ENCODE measurements at regions not wholly inside any gene's neighbourhood (a gene's known extent, or its start where the extent isn't known, plus 50 kb on each side); places are given as distances from the start of the nearest gene placed in this dataset.

DNA sequence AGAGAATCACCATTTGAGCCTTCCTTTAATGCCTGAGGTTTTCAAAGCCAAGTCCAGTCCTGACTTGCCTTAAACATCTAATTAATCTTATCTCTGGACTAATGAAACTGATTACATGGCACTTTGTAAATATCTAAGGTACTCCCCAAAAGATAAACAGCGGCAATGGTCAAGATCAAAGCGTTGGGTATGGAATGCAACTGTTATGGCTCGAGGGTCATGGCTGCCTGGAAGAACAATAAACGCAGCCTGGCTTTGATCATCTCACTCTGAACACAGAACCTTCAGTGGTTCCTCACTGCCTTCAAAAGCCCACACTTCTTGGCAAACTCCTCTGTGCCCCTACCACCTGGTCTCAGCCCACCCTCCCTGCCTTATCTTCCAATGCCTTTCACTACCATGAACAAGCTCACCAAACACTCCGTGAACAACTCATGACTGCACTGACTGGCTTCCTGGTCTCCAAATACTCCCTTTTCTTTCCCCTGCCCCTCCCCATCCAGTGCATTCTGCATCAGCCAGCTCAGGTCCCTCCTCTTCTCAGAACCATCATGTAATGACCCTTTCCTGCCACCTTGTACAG is 150.2 kb upstream of the NFE2L3 start:
- no peak for DNase-seq (ENCODE audit: low read depth in 2 of 2, low spot score in 1 of 2)

DNA sequence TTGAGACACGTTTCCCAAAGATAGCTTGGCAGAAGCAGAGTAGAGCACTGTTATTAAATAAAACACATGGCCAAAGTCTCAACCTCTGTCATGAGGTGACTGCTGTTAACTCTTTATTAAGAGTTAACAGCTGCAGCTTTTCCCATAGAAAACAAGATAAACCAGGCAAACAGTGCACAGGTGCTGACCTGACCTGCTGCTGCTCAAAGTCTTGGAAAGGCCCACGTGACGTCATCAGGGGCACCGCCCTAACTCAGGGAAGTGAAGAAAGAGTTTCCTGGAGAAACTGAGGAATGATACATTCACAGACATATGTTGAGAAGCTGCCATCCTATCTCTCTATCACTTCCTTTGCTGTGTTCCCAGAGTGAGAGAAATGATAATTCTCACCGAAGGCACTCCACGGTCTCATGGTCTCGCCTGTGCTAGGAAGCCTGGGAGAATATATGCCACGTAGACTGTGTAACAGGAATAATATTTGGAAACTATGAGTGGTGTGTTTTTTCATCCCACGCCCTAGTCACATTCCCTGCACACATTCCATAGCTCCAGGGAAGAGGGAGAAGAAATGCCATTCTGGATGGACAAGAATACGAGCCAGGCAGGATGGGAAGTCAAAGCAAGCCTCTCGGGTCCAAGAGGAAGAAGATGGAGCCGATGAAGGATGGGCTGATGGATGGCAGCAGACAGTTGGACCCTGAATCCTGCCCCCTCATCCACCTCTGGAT is 146.2 kb upstream of the NFE2L3 start:
- no peak for DNase-seq (ENCODE audit: low read depth in 2 of 2, low spot score in 1 of 2)

DNA sequence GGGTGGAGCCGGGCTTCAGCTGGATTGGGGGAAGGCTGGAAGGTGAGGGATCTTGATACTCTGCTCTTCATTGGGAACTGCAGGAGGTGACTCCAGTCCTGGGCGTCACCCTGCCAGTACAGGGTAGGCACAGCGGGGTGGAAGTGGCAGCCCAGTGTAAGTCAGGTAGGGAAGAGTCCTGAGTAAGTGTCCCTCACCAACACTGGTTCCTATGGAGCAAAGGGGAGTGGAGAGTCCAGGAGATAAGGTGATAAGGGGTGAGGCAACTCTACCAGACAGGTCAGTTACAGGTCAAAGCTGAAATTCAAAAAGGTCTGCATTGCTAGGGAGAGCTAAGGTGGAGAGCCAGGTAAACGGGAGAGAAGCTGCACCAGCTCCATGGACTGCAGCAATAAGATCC is 145.6 kb upstream of the NFE2L3 start:
- no peak for DNase-seq (ENCODE audit: low read depth in 2 of 2, low spot score in 1 of 2)

DNA sequence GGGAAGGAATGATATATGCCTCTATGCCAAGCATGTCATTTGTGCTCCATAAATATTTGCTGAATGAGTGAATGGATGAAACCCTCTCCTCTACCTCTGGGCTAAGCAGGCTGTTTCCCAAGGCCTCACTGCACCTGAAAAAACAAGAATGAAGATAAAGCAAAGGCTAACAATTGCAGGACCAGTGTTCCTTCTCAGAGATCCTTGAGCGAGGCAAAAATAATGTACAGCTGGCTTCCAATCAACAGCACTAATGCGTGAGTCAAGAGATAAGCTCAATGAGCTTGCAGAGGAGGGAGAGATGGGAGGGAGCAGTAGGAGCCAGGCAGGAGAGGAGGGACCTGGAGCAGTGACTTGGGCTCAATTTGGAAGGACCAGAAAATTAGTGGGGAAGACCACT is 144.5 kb upstream of the NFE2L3 start:
- no peak for DNase-seq (ENCODE audit: low read depth in 2 of 2, low spot score in 1 of 2)

DNA sequence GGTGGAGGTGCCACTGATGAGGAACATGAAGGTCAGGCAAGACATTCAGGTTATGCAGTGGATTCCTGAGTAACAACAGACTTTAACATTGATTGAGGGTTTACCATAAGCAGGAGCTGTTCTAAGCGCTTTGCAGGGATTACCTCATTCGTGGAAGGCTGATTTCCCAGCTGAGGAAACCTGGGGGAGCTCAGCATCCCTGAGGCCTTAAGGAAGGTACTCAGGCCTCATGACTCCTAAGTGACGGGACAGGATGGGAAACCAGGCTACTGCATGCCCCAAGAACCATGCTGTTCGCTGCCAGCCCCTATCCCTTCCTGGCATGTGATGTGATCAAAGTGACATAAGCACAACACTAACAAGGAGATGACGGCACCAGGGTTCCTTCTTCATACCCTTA is 143.6 kb upstream of the NFE2L3 start:
- no peak for DNase-seq (ENCODE audit: low read depth in 2 of 2, low spot score in 1 of 2)

DNA sequence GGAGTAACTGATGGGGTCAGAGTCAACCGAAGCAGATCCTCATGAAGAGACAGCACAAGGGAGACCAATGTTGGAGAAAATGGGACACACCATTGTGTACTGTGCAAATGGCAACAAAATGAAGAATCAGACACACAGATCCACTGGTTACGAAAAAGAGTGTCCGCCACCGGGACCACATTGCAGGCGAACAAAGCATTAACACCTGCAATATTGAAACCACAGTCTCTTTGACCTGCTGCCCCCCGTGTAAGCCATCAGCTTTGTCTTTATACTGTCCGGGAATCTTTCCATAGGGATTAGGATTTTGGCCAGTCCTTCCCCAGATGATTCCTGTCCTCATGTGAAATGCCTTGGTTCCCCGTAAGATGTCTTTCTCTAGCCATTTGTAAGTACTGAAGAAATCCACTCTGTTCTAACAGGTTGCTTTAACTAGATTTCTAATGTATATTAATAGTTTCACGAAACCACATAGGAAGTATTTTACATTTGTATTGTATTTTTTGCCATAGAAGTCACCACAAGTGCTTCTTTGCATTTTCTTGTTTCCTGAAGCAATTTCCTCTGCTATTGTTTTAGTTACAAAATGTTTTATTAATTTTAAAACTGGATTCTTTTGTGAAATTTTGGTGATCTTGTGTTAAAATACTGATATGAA is 140.8 kb upstream of the NFE2L3 start:
- no peak for DNase-seq (ENCODE audit: low read depth in 2 of 2, low spot score in 1 of 2)

DNA sequence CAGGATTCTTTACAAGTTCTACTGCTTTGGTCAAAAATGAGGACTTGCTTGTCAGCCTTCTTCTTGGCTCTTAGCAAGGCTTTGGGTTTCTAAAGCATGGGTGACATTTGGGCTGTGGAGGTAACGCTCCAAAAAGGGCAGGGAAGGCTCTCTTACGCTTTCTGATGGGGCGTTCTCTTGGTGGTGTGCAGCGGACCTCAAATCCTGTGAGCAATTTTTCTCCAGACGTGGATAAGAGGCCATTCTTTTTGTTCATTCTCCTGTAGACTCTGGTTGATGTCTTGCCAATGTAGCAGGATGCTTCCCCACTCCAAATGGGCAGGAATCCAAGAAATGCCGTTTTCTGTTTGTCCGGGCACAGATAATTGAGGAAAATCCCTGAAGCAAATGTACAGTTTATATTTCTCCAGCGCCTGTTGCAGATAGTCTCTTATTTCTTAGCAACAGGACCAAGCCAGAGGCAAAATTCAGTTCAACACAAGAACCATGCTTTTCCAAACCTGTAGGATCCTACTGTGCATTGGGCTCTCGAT is 138.4 kb upstream of the NFE2L3 start:
- DNase-seq (ENCODE audit: low read depth in 2 of 2, low spot score in 1 of 2), result no peak

DNA sequence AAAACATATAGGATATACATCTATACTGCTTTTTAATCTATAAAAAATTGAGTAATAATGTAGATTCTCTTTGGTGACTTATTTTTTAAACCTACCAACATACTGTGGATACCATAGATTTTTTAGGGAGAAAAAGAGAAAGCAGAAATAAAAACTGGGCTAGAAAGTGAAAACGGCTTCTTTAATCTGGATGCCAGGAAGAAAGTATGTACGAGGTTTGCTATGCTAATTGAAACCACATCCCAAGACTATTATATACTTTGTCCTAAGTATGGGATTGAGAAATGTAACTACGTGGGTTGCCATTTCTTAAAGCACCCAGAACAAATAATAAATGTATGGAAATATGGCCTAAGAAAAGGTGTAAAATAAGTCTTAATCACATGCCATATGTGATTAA is 129.0 kb upstream of the NFE2L3 start:
- no peak for DNase-seq (ENCODE audit: low read depth in 2 of 2, low spot score in 1 of 2)

DNA sequence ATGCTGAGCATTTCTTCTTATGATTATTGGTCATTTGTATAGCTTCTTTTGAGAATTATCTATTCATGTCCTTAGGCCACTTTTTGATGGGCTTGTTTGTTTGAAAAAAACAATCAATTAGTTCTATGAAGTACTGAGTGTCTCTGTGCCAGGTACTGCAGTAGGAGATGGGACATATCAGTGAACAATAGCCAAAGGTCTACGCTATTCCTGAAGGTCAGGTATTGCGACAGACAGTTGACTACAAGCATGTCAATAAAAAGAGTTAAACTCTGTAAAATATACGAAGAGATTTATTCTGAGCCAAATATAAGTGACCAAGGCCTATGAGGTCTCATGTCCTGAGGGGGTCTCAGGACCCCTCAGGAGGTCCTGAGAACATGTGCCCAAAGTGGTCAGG is 122.1 kb upstream of the NFE2L3 start:
- no peak for DNase-seq (ENCODE audit: low read depth in 2 of 2, low spot score in 1 of 2)

DNA sequence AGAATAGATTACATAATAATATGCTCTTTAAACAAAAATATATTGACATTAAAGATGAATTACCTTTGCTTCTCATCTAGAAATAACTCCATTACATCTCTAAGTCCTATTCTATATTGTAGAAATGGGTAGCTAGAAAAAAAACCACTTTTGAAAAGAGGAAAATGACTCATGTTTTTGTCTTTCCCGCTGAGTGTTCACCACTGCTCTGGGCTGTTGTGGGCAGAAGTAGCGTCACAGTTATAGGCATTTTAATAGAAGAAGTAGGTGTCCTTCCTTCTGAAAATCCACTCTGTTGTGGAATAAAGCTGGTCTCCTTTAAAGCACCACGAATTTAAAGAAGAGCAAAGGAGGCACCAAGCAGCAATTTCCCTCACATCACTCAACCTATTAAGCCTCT is 117.6 kb upstream of the NFE2L3 start:
- DNase-seq (ENCODE audit: low read depth in 2 of 2, low spot score in 1 of 2), result no peak

DNA sequence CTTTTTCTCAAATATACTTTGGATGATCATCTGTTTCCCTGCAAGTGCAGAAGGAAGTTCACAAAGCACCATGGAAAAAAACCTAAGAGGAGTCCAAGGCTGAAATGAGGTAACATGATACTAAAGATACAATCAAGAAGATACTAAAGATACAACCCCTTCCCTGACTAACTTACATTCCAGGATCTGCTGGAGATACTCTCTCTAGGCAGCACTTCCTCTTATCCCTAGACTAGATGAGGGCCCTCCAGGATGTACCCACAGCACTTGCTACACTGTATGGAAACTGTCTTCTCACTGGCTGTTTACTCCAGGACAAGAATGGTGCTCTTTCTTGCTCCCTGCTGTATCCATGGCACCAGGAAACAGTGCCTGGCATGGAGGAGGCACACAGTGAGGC is 116.4 kb upstream of the NFE2L3 start:
- DNase-seq (ENCODE audit: low read depth in 2 of 2, low spot score in 1 of 2), result no peak

DNA sequence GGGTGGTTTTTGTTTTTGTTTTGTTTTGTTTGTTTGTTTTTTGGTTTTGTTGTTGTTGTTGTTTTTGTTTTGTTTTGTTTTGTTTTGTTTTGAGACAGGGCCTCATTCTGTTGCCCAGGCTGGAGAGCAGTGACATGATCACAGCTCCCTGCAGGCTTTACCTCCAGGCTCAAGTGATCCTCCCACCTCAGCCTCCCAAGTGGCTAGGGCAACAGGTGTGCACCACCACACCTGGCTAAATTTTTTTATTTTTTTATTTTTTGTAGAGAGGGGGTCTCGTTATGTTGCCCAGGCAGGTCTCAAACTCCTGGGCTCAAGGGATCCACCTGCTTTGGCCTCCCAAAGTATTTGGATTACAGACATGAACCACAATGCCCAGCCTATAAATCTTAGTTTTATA is 115.9 kb upstream of the NFE2L3 start:
- no peak for DNase-seq (ENCODE audit: low read depth in 2 of 2, low spot score in 1 of 2)

DNA sequence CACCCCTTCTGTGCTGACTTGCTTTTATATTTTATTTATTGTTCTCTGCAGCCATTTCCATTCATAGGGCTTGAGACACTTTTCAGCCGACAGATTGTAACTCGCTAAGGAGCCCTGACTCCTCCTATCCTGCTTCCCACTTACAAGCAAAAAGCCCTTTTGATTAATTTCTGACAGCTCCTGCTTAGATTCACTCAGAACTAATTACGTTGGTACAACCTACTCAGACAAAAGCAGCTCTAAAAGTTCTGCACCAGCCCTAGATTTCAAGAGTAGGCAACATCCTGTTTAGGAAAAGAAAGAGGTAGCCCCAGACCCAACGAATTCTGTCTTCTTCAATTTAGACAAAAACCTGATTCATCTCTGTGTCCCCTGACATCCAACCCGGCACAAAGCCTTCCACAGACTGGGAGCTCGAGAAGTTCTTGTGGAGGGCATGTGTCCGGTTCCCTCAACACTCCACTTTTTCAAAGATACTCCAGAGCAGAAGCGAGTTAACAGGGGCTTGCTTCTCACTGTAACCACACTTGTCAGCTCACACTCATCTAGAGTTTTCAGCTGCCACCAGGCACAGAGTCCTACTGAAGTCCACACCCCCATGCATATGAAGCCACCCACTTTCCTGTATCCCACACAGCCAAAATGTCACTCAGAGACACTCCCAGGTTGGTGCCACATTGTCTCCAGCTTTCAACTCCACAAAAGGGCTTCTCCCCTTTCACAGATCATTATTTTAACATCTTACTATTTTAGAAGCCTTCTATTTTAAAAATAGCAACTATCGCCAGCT is 113.6 kb upstream of the NFE2L3 start:
- no peak for DNase-seq (ENCODE audit: low read depth in 2 of 2, low spot score in 1 of 2)

DNA sequence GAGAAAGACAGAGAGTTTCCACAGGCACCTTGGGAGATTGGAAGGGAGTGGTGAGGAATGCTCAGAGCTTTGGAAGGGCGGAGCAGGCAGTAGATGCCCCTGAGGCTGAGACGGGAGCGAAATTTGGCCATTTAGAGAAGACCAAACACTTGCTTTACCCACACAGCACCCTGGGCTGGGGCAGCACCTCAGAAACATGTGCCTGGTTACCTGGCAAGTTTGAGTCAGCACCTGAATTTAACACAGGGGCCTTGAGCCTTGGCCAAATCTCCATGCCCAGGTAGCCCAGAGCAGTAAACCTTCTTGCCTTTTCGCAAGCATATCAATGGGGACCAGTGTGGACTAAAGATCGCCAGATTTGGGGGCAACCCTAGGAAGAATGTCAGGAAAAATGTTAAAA is 111.9 kb upstream of the NFE2L3 start:
- no peak for DNase-seq (ENCODE audit: low read depth in 2 of 2, low spot score in 1 of 2)

DNA sequence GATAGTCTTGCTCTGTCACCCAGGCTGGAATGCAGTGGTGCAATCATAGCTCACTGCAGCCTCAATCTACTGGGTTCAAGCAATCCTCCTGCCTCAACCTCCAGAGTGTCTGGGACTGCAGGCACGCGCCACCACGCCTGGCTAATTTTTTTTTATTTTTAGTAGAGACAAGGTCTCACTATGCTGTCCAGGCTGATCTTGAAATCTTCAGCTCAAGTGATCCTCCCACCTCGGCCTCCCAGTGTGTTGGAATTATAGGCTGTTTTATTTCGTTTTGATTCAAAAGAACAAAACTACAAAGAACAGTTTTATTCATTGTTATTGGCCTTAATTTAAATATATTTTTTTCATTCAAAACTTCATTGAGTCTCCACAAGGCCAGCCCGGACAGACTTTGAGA is 109.8 kb upstream of the NFE2L3 start:
- no peak for DNase-seq (ENCODE audit: low read depth in 2 of 2, low spot score in 1 of 2)

DNA sequence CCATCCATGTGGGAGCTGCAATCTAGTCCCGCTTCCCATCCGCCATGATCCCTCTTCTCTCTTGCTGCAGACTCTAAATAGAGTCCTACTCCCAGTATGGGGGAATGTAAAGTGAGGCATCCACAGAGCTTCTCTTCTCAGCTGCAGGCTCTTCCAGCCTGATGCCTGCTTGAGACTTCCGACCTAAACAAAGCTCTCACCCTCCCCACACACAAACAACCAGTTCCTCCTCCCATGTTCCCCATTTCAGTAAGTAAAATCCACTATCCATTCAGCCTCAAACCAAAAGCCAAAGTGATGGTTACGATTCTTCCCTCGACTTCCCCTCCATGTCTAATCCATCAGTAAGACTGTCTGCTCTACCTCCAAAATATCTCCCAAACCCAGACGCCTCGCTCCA is 108.2 kb upstream of the NFE2L3 start:
- DNase-seq (ENCODE audit: low read depth in 2 of 2, low spot score in 1 of 2), result no peak

DNA sequence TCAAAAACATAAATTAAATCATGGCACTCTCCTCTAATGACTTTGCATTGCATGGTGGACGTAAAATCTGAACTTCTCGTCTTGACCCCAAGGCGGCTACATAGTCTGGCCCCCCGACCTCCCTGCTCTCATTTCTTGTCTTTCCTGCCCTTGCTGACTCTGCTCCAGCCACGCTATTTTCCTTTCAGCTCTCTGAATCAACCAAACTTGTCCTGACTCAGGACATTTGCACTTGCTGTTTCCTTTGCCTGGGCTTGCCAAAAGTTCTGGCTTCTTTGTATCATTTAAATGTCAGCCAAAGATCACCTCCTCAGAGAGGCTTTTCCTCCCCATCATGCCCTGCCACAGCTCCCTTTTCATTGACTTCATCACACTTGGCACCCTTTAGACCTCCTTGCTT is 107.7 kb upstream of the NFE2L3 start:
- DNase-seq (ENCODE audit: low read depth in 2 of 2, low spot score in 1 of 2), result no peak

DNA sequence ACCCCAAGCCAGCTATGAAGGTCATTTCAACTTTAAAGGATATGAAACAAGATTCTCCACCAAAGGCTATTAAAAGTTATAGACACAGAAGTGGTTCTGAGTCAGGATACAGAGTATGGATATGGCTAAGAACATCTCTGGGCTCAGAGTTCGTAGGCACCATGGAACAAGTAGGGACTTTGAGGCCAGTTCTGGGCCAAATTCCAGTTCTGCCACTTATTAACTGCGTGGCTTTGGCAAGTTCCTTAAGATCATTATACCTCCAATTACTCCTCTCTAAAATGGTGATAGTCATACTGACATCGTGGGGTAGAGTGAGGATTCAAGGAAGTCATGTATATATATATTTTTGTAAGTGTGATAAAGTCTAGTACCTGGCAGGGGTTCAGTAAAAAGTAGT is 105.8 kb upstream of the NFE2L3 start:
- DNase-seq (ENCODE audit: low read depth in 2 of 2, low spot score in 1 of 2), result no peak

DNA sequence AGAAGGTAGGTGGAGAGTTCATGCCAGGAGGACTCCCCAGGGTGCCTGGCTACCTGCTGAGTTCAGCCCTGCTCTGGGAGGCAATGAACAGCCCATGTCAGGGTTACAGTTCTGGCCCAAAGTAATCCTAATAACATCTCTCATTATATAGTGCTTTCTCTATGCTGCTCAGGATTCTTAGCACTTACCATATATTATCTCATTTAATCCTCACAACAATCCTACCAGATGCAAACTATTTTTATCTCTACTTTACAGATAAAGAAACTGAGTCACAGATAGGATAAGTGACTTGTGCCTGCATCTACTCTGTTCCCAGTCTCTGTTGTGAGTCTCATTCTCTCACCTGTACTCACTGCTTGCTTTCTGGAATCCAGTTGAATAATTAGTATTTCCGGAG is 105.1 kb upstream of the NFE2L3 start:
- DNase-seq (ENCODE audit: low read depth in 2 of 2, low spot score in 1 of 2), result no peak

DNA sequence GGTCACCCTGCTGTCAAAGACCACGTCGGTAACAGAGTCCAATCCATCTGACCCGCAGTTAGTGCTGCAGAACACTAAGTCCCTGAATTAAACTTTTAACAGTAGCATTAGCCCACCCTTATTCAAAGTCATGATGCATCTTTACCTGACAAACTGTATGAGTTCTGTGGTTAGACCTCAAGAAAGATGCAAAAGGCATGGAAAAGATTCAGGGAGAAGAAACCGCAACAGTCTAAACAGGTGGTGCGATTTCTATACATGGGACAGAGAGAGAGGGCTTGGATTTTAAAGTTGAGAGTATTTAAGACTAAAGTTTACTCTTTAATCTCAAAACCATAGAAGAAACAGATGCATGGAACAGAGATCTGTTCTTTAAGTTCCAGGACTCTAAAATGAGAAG is 103.3 kb upstream of the NFE2L3 start:
- no peak for DNase-seq (ENCODE audit: low read depth in 2 of 2, low spot score in 1 of 2)

DNA sequence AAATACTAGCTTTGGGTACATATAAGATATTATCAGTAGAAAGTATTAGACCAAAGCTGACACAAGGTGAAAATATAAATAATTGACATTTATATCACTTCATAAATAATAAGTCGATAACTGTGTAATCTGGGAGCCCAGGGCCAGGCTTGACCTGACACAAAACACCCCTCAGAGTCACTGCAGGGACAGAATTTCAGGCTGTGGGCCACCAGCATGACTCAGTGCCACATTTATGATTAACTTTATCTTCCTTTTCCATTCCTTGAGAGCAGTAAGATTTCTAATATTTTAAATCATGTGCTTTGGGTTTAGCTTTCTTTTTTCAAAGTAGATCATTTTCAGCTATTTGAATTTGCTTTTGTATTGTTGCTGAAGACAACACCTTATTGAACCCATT is 102.9 kb upstream of the NFE2L3 start:
- no peak for DNase-seq (ENCODE audit: low read depth in 2 of 2, low spot score in 1 of 2)

DNA sequence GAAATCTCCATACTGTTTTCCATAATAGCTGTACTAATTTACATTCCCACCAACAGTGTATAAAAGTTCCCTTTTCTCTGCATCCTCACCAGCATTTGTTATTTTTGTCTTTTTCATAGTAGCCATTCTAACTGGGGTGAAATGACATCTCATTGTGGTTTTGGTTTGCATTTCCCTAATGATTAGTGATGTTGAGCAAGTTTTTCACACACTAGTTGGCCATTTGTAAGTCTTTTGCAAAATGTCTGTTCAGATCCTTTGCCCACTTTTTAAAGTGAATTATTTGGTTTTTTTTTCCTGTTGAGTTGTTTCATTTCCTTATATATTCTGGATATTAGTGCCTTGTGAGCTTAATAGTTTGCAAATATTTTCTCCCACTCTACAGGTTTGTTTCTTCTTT is 101.0 kb upstream of the NFE2L3 start:
- DNase-seq (ENCODE audit: low read depth in 2 of 2, low spot score in 1 of 2), result no peak
